PC-9 (cell line): ENCODE measurements at regions not wholly inside any gene's neighbourhood (a gene's known extent, or its start where the extent isn't known, plus 50 kb on each side); places are given as distances from the start of the nearest gene placed in this dataset.

Experiments
- EZH2 ChIP-seq: fragments of 200-600 bp; sonication (generic); IDR thresholded peaks from 2 replicates; pipeline ENCODE4 v1.8.0; 2017; ENCODE audit warnings: antibody characterized with exemption, low read depth
- TF ChIP-seq, protein P1 (sequence below): fragments of 200-600 bp; sonication (generic); conservative IDR thresholded peaks from 2 replicates; pipeline ENCODE4 v1.6.1; 2017; ENCODE audit warnings: mixed run types, antibody characterized with exemption, mild to moderate bottlenecking, moderate library complexity

- TF ChIP-seq, protein P1, sequence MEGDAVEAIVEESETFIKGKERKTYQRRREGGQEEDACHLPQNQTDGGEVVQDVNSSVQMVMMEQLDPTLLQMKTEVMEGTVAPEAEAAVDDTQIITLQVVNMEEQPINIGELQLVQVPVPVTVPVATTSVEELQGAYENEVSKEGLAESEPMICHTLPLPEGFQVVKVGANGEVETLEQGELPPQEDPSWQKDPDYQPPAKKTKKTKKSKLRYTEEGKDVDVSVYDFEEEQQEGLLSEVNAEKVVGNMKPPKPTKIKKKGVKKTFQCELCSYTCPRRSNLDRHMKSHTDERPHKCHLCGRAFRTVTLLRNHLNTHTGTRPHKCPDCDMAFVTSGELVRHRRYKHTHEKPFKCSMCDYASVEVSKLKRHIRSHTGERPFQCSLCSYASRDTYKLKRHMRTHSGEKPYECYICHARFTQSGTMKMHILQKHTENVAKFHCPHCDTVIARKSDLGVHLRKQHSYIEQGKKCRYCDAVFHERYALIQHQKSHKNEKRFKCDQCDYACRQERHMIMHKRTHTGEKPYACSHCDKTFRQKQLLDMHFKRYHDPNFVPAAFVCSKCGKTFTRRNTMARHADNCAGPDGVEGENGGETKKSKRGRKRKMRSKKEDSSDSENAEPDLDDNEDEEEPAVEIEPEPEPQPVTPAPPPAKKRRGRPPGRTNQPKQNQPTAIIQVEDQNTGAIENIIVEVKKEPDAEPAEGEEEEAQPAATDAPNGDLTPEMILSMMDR, result no peak
- no peak for TF ChIP-seq EZH2
Observed at GRCh38 chr18:45245091-45245511, 370.2 kb upstream of the SLC14A2 start.
